ENCODE measurements at regions not wholly inside any gene's neighbourhood (a gene's known extent, or its start where the extent isn't known, plus 50 kb on each side); places are given as distances from the start of the nearest gene placed in this dataset.

- no peak for TF ChIP-seq POLR2AphosphoS5 (IDR thresholded peaks at IDR 0.05; ENCODE audit: low read depth, low read length)
- no peak for TF ChIP-seq REST (IDR thresholded peaks at IDR 0.05; ENCODE audit: insufficient read depth in 1 of 2, low read depth in 2 of 2, low read length in 2 of 2)
- TF ChIP-seq SIN3A (IDR thresholded peaks at IDR 0.05; ENCODE audit: borderline replicate concordance, insufficient read depth, low read length): no peak
- no peak for TF ChIP-seq TAF1 (IDR thresholded peaks at IDR 0.05; ENCODE audit: borderline replicate concordance, insufficient read depth, low read length)
Observed at GRCh38 chr14:22124073-22124613, 450.5 kb upstream of the OR4E1 start.

Data from PFSK-1 (cell line).